ENCODE measurements at regions not wholly inside any gene's neighbourhood (a gene's known extent, or its start where the extent isn't known, plus 50 kb on each side); places are given as distances from the start of the nearest gene placed in this dataset.

- H3K36me3 ChIP-seq, result no peaks in the 10 kb centered on the region
- intact Hi-C loops (cut with DNase I; ENCODE audit: low total_unique reads), result no loop called here
- no peak overlapping the region for H3K4me3 ChIP-seq
- H3K27me3 ChIP-seq, result peaks cover 0 to 3% of the 10 kb centered on the region in 2 donors
- no peak for DNase-seq
- no peaks in the 10 kb centered on the region for H3K4me1 ChIP-seq
- no peak for TF ChIP-seq CTCF (IDR thresholded peaks at IDR 0.05)
- H3K27ac ChIP-seq, result no peak overlapping the region
- H3K9me3 ChIP-seq, result no peaks in the 10 kb centered on the region
Observed at GRCh38 chr5:5925191-5925590, 453.2 kb downstream of the MED10 start.

DNA sequence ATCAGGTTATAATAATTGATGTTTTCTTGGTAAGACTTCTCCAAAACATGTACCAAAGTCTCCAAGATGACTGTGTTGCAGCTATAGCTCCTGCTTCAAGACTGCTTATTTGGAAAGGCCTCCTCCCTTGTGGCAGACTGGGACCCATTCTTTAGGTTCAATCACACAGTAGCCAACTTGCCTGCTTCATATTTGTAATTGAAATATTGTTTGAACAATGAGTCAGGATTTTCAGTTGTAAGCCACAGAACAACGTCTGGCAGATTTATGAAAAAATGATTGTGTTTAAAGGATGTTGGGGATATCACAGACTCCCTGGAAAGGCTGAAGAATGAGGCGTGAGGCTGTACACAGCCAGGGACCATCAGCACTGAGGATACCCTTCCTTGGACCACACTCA lies 458.9 kb downstream of the MED10 start:
- intact Hi-C loops (cut with DNase I; ENCODE audit: low total_unique reads), result no loop called here
- TF ChIP-seq CTCF (IDR thresholded peaks at IDR 0.05), result no peak
- DNase-seq, result no peak
- H3K27ac ChIP-seq, result no peak overlapping the region
- H3K27me3 ChIP-seq, result no peaks in the 10 kb centered on the region
- no peaks in the 10 kb centered on the region for H3K36me3 ChIP-seq
- no peaks in the 10 kb centered on the region for H3K4me1 ChIP-seq
- H3K4me3 ChIP-seq, result no peak overlapping the region
- H3K9me3 ChIP-seq, result no peaks in the 10 kb centered on the region

- TF ChIP-seq CTCF (IDR thresholded peaks at IDR 0.05), result no peak
- peaks cover 0 to 1% (median 0%) of the 10 kb centered on the region in 3 donors for H3K9me3 ChIP-seq
- no peaks in the 10 kb centered on the region for H3K4me1 ChIP-seq
- no peak overlapping the region for H3K27ac ChIP-seq
- DNase-seq, result no peak
- intact Hi-C loops (cut with DNase I; ENCODE audit: low total_unique reads), result no loop called here
- H3K4me3 ChIP-seq, result no peak overlapping the region
- no peaks in the 10 kb centered on the region for H3K27me3 ChIP-seq
- H3K36me3 ChIP-seq, result no peaks in the 10 kb centered on the region
Observed at GRCh38 chr5:5906778-5907177, 471.6 kb downstream of the MED10 start.

DNA sequence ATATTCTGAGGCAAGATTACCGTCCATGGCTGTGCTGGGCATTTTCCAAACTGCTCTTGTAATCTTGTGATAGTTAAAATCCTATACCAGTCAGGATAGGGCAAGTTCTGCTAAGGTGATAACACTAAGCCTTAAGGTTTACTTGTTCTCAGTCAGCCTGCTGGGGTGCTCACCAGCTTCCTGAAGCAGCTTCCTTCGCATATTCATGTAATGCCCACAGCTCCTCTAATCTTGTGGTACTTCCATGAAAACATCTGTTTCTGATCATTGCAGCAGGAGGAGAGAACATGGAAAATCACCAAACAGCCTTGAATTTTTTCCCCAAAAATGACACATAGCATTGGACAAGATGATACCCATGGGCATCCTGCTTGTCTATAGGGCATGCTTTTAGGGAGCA lies 473.2 kb downstream of the MED10 start:
- Histone ChIP-seq H3K4me1 (no peaks in the 10 kb centered on the region), H3K4me3 (no peak overlapping the region), H3K36me3 (no peaks in the 10 kb centered on the region), H3K27ac (no peak overlapping the region), H3K9me3 (peaks cover 0 to 3% (median 0%) of the 10 kb centered on the region in 3 donors), H3K27me3 (no peaks in the 10 kb centered on the region)
- no peak for DNase-seq
- no peak for TF ChIP-seq CTCF (IDR thresholded peaks at IDR 0.05)
- intact Hi-C loops (cut with DNase I; ENCODE audit: low total_unique reads), result no loop called here

DNA sequence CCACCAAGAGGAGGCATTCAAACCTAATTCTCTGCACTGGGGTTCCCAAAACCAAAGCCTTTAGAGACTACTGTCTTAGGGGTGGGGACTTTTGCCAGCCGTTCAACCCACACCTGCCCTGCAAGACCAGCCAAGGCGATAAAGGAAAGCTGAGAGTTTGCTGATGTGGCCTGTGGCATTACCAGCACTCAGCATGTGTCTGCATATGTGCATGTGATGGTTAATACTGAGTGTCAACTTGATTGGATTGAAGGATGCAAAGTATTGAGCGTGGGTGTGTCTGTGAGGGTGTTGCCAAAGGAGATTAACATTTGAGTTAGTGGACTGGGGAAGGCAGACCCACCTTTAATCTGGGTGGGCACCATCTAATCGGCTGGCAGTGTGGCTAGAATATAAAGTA lies 474.2 kb downstream of the MED10 start:
- no peaks in the 10 kb centered on the region for H3K4me1 ChIP-seq
- no peak overlapping the region for H3K27ac ChIP-seq
- intact Hi-C loops (cut with DNase I; ENCODE audit: low total_unique reads), result no loop called here
- TF ChIP-seq CTCF (IDR thresholded peaks at IDR 0.05), result no peak
- no peak overlapping the region for H3K4me3 ChIP-seq
- peaks cover 0 to 3% (median 0%) of the 10 kb centered on the region in 3 donors for H3K9me3 ChIP-seq
- DNase-seq, result no peak
- no peaks in the 10 kb centered on the region for H3K27me3 ChIP-seq
- no peaks in the 10 kb centered on the region for H3K36me3 ChIP-seq

Data from tibial artery (tissue), 4 donors.